H1 (cell line): ENCODE measurements at regions not wholly inside any gene's neighbourhood (a gene's known extent, or its start where the extent isn't known, plus 50 kb on each side); places are given as distances from the start of the nearest gene placed in this dataset.

ENCODE experiments used
- ASH2L ChIP-seq: fragments of 200-600, 300-600 bp; sonication (generic); IDR thresholded peaks from one replicate; pipeline ENCODE4 v1.7.1; 2017; ENCODE audit warnings: low read length
- ATF3 ChIP-seq: IDR thresholded peaks from 2 replicates; pipeline ENCODE4 v1.6.1; 2011; ENCODE audit warnings: low read depth, mild to moderate bottlenecking, low read length; ENCODE audit not compliant: insufficient read depth
- BACH1 ChIP-seq: IDR thresholded peaks from 2 replicates; pipeline ENCODE4 v1.6.1; 2012; ENCODE audit warnings: low read length, improper control_type of control experiment
- BCL11A ChIP-seq, 2 experiments: IDR thresholded peaks; one replicate each; pipeline ENCODE4 v1.6.1; 2011; ENCODE audit warnings: low read depth in 2 of 2, low read length in 2 of 2, mild to moderate bottlenecking in 2 of 2
- CHD7 ChIP-seq: fragments of 300-600 bp; sonication (generic); IDR thresholded peaks from 2 replicates; pipeline ENCODE4 v1.7.1; 2012; ENCODE audit warnings: low read length, moderate library complexity, mild to moderate bottlenecking, inconsistent platforms; ENCODE audit not compliant: insufficient replicate concordance
- EGR1 ChIP-seq: IDR thresholded peaks from 2 replicates; pipeline ENCODE4 v1.6.1; 2011; ENCODE audit warnings: low read depth, low read length, borderline replicate concordance
- EP300 ChIP-seq, 2 experiments: IDR thresholded peaks; 1 replicate in 1 of 2; 2 replicates in 1 of 2; pipeline ENCODE4 v1.6.1; 2011 to 2012; ENCODE audit warnings: low read depth in 2 of 2, low read length in 2 of 2, mild to moderate bottlenecking in 2 of 2, borderline replicate concordance in 1 of 2, inconsistent platforms in 1 of 2, moderate library complexity in 1 of 2
- JUN ChIP-seq: IDR thresholded peaks from 2 replicates; pipeline ENCODE4 v1.6.1; 2011; ENCODE audit warnings: low read depth, mild to moderate bottlenecking, improper control_type of control experiment, low read length
- MAFK ChIP-seq: IDR thresholded peaks from 2 replicates; pipeline ENCODE4 v1.6.1; 2012; ENCODE audit warnings: low read depth, mild to moderate bottlenecking, improper control_type of control experiment, low read length
- RFX5 ChIP-seq: IDR thresholded peaks from 2 replicates; pipeline ENCODE4 v1.6.1; 2011; ENCODE audit warnings: low read depth, low read length, improper control_type of control experiment, borderline replicate concordance

- TF ChIP-seq CHD7: no peak
- no peak for TF ChIP-seq EP300 (IDR thresholded peaks at IDR 0.05; ENCODE audit: borderline replicate concordance in 1 of 2, low read depth in 2 of 2, low read length in 2 of 2)
- no peak for TF ChIP-seq BCL11A (IDR thresholded peaks at IDR 0.05; ENCODE audit: low read depth in 2 of 2, low read length in 2 of 2)
- TF ChIP-seq MAFK: no peak
- TF ChIP-seq EGR1: no peak
- TF ChIP-seq RFX5: no peak
- TF ChIP-seq JUN: no peak
- no peak for TF ChIP-seq BACH1
- no peak for TF ChIP-seq ATF3
- no peak for TF ChIP-seq ASH2L
Measured at GRCh38 chr17:34511931-34512330, 67.5 kb upstream of the TMEM132E start (continued).
